ENCODE measurements at regions not wholly inside any gene's neighbourhood (a gene's known extent, or its start where the extent isn't known, plus 50 kb on each side); places are given as distances from the start of the nearest gene placed in this dataset.
A peak's percentile ranks its signal among the peaks of the same experiment; 100 is the strongest.

- intact Hi-C loops (cut with micrococcal nuclease): loop anchor here (5.0 kb wide), 1 partner anchor 236 kb away; no protein-coding TSS in a partner anchor
- Histone ChIP-seq H3K27me3 (ENCODE audit: insufficient read depth, low read length) (no peaks in the 10 kb centered on the region), H3K9me2 (ENCODE audit: insufficient read depth) (no peaks in the 10 kb centered on the region), H3K9ac (ENCODE audit: low read length) (no peak overlapping the region), H3K36me3 (ENCODE audit: control insufficient read depth in 1 of 2, insufficient read depth in 2 of 2, low read length in 2 of 2) (no peaks in the 10 kb centered on the region), H2AFZ (ENCODE audit: low read depth, low read length, poor library complexity, severe bottlenecking) (peak overlapping the region; percentile 59), H3K79me2 (ENCODE audit: insufficient read depth, low read length) (no peaks in the 10 kb centered on the region), H3K27ac (ENCODE audit: low read depth, low read length) (no peak overlapping the region), H4K20me1 (ENCODE audit: insufficient read depth) (no peaks in the 10 kb centered on the region), H3K4me1 (ENCODE audit: control insufficient read depth in 1 of 2, insufficient read depth in 2 of 2, low read length in 2 of 2) (peaks cover 17 to 47% of the 10 kb centered on the region in 2 experiments; a peak in 3 of 4 replicates), H3K4me3 (replicated peaks in 1 of 2; ENCODE audit: low read depth in 1 of 2, low read length in 2 of 2) (no peak overlapping the region), H3K9me3 (ENCODE audit: control insufficient read depth in 1 of 2, insufficient read depth in 1 of 2, low read depth in 1 of 2, low read length in 2 of 2) (no peaks in the 10 kb centered on the region), H3K4me2 (ENCODE audit: low read length) (no peak overlapping the region)
- BruUV-seq (replicated peaks): no TSS peak
- TF ChIP-seq ZFX (IDR thresholded peaks at IDR 0.05) (0 out of 2 replicates have a peak, but pooled peaks have one; percentile 8), POLR2A (IDR thresholded peaks at IDR 0.05; ENCODE audit: borderline replicate concordance, extremely low read depth, insufficient read depth, insufficient read length) (no peak)
- RAD21 ChIA-PET (ENCODE audit: low non-redundant PET in 1 of 2, low total read pairs in 2 of 2, uncharacterized antibody in 2 of 2, unreplicated experiment in 2 of 2): no interaction called here
- DNase-seq (ENCODE audit: low read depth, low spot score) (no peak), ATAC-seq (no peak)
- CTCF ChIA-PET: no interaction called here
- POLR2A ChIA-PET: no interaction called here
These were observed 57.2 kb upstream of the HS3ST1 start for GRCh38 chr4:11485926-11486325.

GRCh38 chr4:11484531-11484930, 55.8 kb upstream of the HS3ST1 start:
- Histone ChIP-seq H3K9ac (ENCODE audit: low read length) (no peak overlapping the region), H3K27ac (ENCODE audit: low read depth, low read length) (no peak overlapping the region), H3K4me2 (ENCODE audit: low read length) (no peak overlapping the region), H3K9me3 (ENCODE audit: control insufficient read depth in 1 of 2, insufficient read depth in 1 of 2, low read depth in 1 of 2, low read length in 2 of 2) (no peaks in the 10 kb centered on the region), H3K4me1 (ENCODE audit: control insufficient read depth in 1 of 2, insufficient read depth in 2 of 2, low read length in 2 of 2) (peaks cover 15 to 46% of the 10 kb centered on the region in 2 experiments; a peak in 3 of 4 replicates), H3K36me3 (ENCODE audit: control insufficient read depth in 1 of 2, insufficient read depth in 2 of 2, low read length in 2 of 2) (no peaks in the 10 kb centered on the region), H4K20me1 (ENCODE audit: insufficient read depth) (no peaks in the 10 kb centered on the region), H3K79me2 (ENCODE audit: insufficient read depth, low read length) (no peaks in the 10 kb centered on the region), H3K9me2 (ENCODE audit: insufficient read depth) (no peaks in the 10 kb centered on the region), H2AFZ (ENCODE audit: low read depth, low read length, poor library complexity, severe bottlenecking) (peak overlapping the region; percentile 65), H3K4me3 (replicated peaks in 1 of 2; ENCODE audit: low read depth in 1 of 2, low read length in 2 of 2) (no peak overlapping the region), H3K27me3 (ENCODE audit: insufficient read depth, low read length) (no peaks in the 10 kb centered on the region)
- ATAC-seq (no peak), DNase-seq (ENCODE audit: low read depth, low spot score) (no peak)
- RAD21 ChIA-PET (ENCODE audit: low non-redundant PET in 1 of 2, low total read pairs in 2 of 2, uncharacterized antibody in 2 of 2, unreplicated experiment in 2 of 2): no interaction called here
- POLR2A ChIA-PET: interaction anchor here (0.9 kb wide), 1 partner anchor 55 kb away, joined by 3 read pairs; no protein-coding TSS in a partner anchor
- intact Hi-C loops (cut with micrococcal nuclease): no loop called here
- TF ChIP-seq CEBPB (IDR thresholded peaks at IDR 0.05; ENCODE audit: low read depth): no peak
- no peak for TF ChIP-seq SP1 (IDR thresholded peaks at IDR 0.05; ENCODE audit: low read depth)
- TF ChIP-seq EZH2phosphoT487 (IDR thresholded peaks at IDR 0.05; ENCODE audit: borderline replicate concordance): no peak
- TF ChIP-seq ZNF274 (IDR thresholded peaks at IDR 0.05; ENCODE audit: low read depth, low read length): no peak
- no peak for TF ChIP-seq RAD21 (IDR thresholded peaks at IDR 0.05; ENCODE audit: low read depth)
- no peak for TF ChIP-seq JUND (IDR thresholded peaks at IDR 0.05)
- TF ChIP-seq ATF3 (IDR thresholded peaks at IDR 0.05): no peak
- no peak for TF ChIP-seq ZBTB33 (IDR thresholded peaks at IDR 0.05; ENCODE audit: extremely low read depth, insufficient replicate concordance, low read length)
- no peak for TF ChIP-seq FOSL1 (IDR thresholded peaks at IDR 0.05; ENCODE audit: low read depth)
- no peak for TF ChIP-seq MAX (IDR thresholded peaks at IDR 0.05)
- BruUV-seq (replicated peaks): no TSS peak
- CTCF ChIA-PET: no interaction called here
